SH-SY5Y (cell line): ENCODE measurements at regions not wholly inside any gene's neighbourhood (a gene's known extent, or its start where the extent isn't known, plus 50 kb on each side); places are given as distances from the start of the nearest gene placed in this dataset.

ENCODE experiments used
- GATA2 ChIP-seq: IDR thresholded peaks from 2 replicates; pipeline ENCODE4 v1.6.1; 2011; ENCODE audit warnings: mild to moderate bottlenecking, low read depth, low read length
- GATA3 ChIP-seq: IDR thresholded peaks from 2 replicates; pipeline ENCODE4 v1.6.1; 2011; ENCODE audit warnings: low read depth, mild to moderate bottlenecking, low read length, moderate library complexity

DNA sequence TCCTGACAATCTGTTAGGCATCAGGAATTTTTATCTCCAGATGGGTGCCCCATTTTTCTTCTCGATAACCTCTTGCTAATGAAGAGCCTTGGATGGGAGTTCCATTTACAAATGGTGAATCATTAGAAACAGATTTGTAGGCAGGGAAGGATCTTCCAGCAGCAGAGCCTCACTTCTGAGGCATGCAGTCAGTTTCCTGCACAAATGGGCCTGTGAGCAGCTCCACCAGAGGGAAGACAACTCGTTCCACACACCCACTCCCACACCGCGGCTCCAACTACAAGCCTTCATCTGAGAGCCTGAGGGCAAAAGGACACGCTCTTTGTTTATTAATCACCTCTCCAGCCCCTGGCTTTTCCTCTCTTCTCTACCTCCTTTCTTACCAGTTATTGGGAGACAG, 108.5 kb downstream of the CTAGE1 start:
- no peak for TF ChIP-seq GATA3
- no peak for TF ChIP-seq GATA2
